Upper lobe of left lung (tissue), 4 donors: ENCODE measurements at regions not wholly inside any gene's neighbourhood (a gene's known extent, or its start where the extent isn't known, plus 50 kb on each side); places are given as distances from the start of the nearest gene placed in this dataset.

Experiments
- POLR2A ChIP-seq, 4 donors: fragments of 450-650 bp; IDR thresholded peaks; one replicate each; pipeline ENCODE4 v1.5.1; 2016 to 2017; ENCODE audit warnings: antibody characterized with exemption in 4 of 4, mild to moderate bottlenecking in 2 of 4
- POLR2AphosphoS5 ChIP-seq, 2 donors: sonication (generic); formaldehyde crosslinking; IDR thresholded peaks; one replicate each; pipeline ENCODE4 v1.5.1; 2017; ENCODE audit warnings: antibody characterized with exemption in 2 of 2

DNA sequence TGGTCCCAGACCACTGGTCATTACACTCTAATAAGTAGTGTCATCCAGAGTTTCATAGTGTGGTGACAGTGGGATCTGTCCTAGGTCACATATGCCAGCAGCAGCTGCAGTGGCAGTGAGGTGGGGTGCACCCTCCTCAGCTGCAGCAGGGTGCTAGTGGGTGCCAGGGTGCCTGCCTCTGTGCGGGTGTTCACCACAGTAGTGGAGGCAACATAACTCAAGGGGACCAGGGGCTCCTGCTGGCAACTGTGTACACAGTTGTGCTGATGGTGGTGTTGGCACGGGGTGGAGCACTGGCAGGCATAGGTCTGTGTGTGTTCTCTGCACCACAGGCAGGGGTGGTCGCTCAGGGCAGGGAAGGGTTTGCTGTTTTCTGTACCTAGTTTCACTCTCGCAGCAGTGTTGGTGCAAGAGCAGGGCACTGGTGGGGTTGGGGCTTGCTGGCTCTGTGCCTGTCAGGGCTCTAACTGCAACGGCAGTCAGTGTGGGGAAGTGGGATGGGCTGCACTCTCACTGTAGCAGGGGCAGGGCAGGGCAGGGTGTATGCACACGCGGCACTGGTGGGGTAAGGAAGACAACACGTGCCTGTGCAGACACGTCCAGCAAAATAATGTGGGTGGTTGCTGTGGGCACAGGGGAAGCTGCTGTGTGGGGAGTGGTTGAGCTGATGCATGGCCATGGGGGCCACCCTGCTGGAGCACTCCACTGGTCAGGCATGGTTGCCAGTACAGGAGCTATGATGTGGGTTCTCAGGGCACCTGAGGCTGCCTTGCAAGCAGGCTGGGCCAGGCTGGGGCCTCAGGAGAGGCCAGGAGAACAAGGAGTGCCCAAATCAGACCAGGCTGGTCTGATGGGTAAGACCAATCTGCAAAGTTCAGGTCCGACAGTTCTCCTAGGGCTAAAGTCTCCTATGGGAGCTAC, 226.6 kb downstream of the MEIS1 start:
- TF ChIP-seq POLR2A (IDR thresholded peaks at IDR 0.05) (no peak), POLR2AphosphoS5 (IDR thresholded peaks at IDR 0.05) (no peak)
